Stimulated activated CD4-positive, alpha-beta T cell treated with anti-CD3 and anti-CD28 coated beads, TNF-alpha, amount 100 ng/mL, for 48 hours (primary cell): ENCODE measurements at regions not wholly inside any gene's neighbourhood (a gene's known extent, or its start where the extent isn't known, plus 50 kb on each side); places are given as distances from the start of the nearest gene placed in this dataset.

Experiments used
- DNase-seq, 3 donors: peaks; one replicate each; pipeline ENCODE4 v3.0.0-alpha.2; 2020; ENCODE audit warnings: low read depth in 3 of 3

- no peak for DNase-seq
Measured at GRCh38 chr5:8981496-8981895, 564.4 kb downstream of the SEMA5A start.

GRCh38 chr5:8984386-8984785 is 561.5 kb downstream of the SEMA5A start:
- no peak for DNase-seq
